PC-3 (cell line): ENCODE measurements at regions not wholly inside any gene's neighbourhood (a gene's known extent, or its start where the extent isn't known, plus 50 kb on each side); places are given as distances from the start of the nearest gene placed in this dataset.

Experiments
- ATAC-seq: fragments of 200-7000 bp; cut with Tn5 transposase; 2 replicates; pipeline ENCODE4 v1.9.1; 2020; ENCODE audit warnings: mild to moderate bottlenecking, moderate library complexity
- BruUV-seq: library from RNA; stranded (reverse); fragments of 400-500 nt; replicated peaks from 2 replicates; lab custom pipeline; 2021; lab: Mats Ljungman, UMichigan
- CTCF ChIA-PET: fragments of 300-600 bp; sonication (Branson Sonifier 250); formaldehyde crosslinking; loops from one replicate; lab custom pipeline; 2022; ENCODE audit warnings: antibody characterized with exemption; lab: Charles Lee
- POLR2A ChIA-PET: fragments of 300-600 bp; sonication (Branson Sonifier 250); formaldehyde crosslinking; loops from one replicate; lab custom pipeline; 2022; ENCODE audit warnings: antibody characterized with exemption; ENCODE audit not compliant: unreplicated experiment; lab: Charles Lee
- DNase-seq: peaks from one replicate; pipeline ENCODE4 v3.0.0-alpha.2; 2015
- H2AFZ ChIP-seq: fragments of 300-600 bp; sonication (generic); 2 replicates; pipeline ENCODE4 v1.6.0; 2016; ENCODE audit warnings: antibody characterized with exemption, low read length
- H3F3A ChIP-seq: fragments of 300-600 bp; sonication (generic); one replicate; pipeline ENCODE4 v1.6.0; 2017; ENCODE audit warnings: antibody characterized with exemption, low read length, control low read depth, mild to moderate bottlenecking; ENCODE audit not compliant: unreplicated experiment
- H3K27ac ChIP-seq: fragments of 300-600 bp; sonication (generic); 2 replicates; pipeline ENCODE4 v1.5.1; 2016; ENCODE audit warnings: mild to moderate bottlenecking, low read length
- H3K27me3 ChIP-seq: fragments of 300-600 bp; sonication (generic); 2 replicates; pipeline ENCODE4 v1.6.1; 2016; ENCODE audit warnings: low read length, mixed read lengths
- H3K36me3 ChIP-seq: fragments of 300-600 bp; sonication (generic); 2 replicates; pipeline ENCODE4 v1.6.1; 2016; ENCODE audit warnings: low read depth, mixed run types, low read length, mixed read lengths
- H3K4me1 ChIP-seq: fragments of 300-600 bp; sonication (generic); 2 replicates; pipeline ENCODE4 v1.5.1; 2016; ENCODE audit warnings: low read length; ENCODE audit not compliant: insufficient read depth
- H3K4me2 ChIP-seq: fragments of 300-600 bp; sonication (generic); 2 replicates; pipeline ENCODE4 v1.6.0; 2016; ENCODE audit warnings: low read length
- H3K4me3 ChIP-seq: fragments of 300-600 bp; sonication (generic); 2 replicates; pipeline ENCODE4 v1.5.1; 2016; ENCODE audit warnings: mild to moderate bottlenecking, low read length, mixed read lengths
- H3K79me2 ChIP-seq: fragments of 300-600 bp; sonication (generic); 2 replicates; pipeline ENCODE4 v1.6.1; 2017; ENCODE audit warnings: low read length, mixed read lengths
- H3K9ac ChIP-seq: fragments of 300-600 bp; sonication (generic); 2 replicates; pipeline ENCODE4 v1.6.0; 2016; ENCODE audit warnings: mild to moderate bottlenecking, low read length
- H3K9me2 ChIP-seq: fragments of 300-600 bp; sonication (generic); replicated peaks from 2 replicates; pipeline ENCODE4 v1.6.1; 2016; ENCODE audit warnings: mixed run types, low read length, mixed read lengths
- H3K9me3 ChIP-seq: fragments of 300-600 bp; sonication (generic); 2 replicates; pipeline ENCODE4 v1.6.1; 2016; ENCODE audit warnings: low read length, mixed read lengths
- H4K20me1 ChIP-seq: fragments of 300-600 bp; sonication (generic); 2 replicates; pipeline ENCODE4 v1.6.1; 2016; ENCODE audit warnings: low read length, mixed read lengths
- EZH2 ChIP-seq: fragments of 300-600 bp; sonication (generic); IDR thresholded peaks from one replicate; pipeline ENCODE4 v1.6.1; 2017; ENCODE audit warnings: antibody characterized with exemption, mild to moderate bottlenecking, low read length; ENCODE audit not compliant: unreplicated experiment
- EZH2phosphoT487 ChIP-seq: fragments of 300-600 bp; sonication (generic); IDR thresholded peaks from 2 replicates; pipeline ENCODE4 v1.6.1; 2018; ENCODE audit warnings: mild to moderate bottlenecking, antibody characterized with exemption, low read length, borderline replicate concordance
- intact Hi-C: fragments of 100-400 bp; cut with micrococcal nuclease; formaldehyde crosslinking; loops from 2 replicates; pipeline ENCODE4 v1.9.0; 2023
- TF ChIP-seq, protein P1 (sequence below): fragments of 300-600 bp; sonication (generic); conservative IDR thresholded peaks from 2 replicates; pipeline ENCODE4 v1.5.1; 2017; ENCODE audit warnings: antibody characterized with exemption, low read depth, mild to moderate bottlenecking, low read length

DNA sequence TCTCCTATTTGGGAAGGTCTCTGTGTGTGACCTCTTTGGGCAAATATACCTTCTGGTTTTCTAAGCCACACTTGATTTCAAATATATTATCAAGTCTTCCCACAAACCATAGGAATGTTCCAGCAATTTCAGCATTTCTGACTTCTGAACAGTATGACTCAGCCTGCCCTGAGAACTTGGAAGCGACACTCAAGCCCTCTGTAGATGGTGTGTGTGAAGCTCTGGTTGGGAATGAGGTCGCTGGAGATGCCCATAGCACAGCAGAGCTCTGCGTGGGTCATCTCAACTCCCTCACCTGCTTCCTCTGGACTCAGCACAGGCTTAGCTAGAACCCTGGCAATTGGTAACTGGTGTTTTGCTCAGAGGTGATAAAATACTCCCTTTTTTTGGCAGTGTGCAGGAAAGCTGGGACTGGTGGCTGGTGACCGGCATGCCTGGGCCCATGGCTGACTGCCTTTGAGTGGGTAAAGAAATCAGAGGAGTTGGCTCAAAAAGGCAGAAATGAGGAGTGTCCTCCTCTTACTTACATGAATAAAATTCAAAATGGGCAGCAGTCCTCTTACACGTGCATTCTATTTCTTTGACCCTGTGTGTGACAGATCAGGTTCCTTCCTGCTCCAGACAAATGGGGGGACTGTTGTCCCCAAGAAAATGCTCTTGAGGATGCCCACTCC, 87.5 kb upstream of the NRP1 start:
- no TSS peak for BruUV-seq
- intact Hi-C loops, result no loop called here
- ChIA-PET CTCF (no interaction called here), POLR2A (interaction anchor here (0.5 kb wide), 1 partner anchor 35 kb away, joined by 12 read pairs; no protein-coding TSS in a partner anchor)
- Histone ChIP-seq H3K27me3 (no peaks in the 10 kb centered on the region), H3K79me2 (no peaks in the 10 kb centered on the region), H2AFZ (peak overlapping the region; percentile 20), H3K9ac (no peak overlapping the region), H3K27ac (no peak overlapping the region), H3K4me1 (peaks cover 7% of the 10 kb centered on the region), H3K9me3 (no peaks in the 10 kb centered on the region), H3K36me3 (no peaks in the 10 kb centered on the region), H4K20me1 (no peaks in the 10 kb centered on the region), H3K9me2 (no peaks in the 10 kb centered on the region), H3K4me2 (no peak overlapping the region), H3K4me3 (no peak overlapping the region), H3F3A (no peaks in the 10 kb centered on the region)
- ATAC-seq, result peak; percentile 99
- no peak for TF ChIP-seq EZH2phosphoT487
- TF ChIP-seq, protein P1, sequence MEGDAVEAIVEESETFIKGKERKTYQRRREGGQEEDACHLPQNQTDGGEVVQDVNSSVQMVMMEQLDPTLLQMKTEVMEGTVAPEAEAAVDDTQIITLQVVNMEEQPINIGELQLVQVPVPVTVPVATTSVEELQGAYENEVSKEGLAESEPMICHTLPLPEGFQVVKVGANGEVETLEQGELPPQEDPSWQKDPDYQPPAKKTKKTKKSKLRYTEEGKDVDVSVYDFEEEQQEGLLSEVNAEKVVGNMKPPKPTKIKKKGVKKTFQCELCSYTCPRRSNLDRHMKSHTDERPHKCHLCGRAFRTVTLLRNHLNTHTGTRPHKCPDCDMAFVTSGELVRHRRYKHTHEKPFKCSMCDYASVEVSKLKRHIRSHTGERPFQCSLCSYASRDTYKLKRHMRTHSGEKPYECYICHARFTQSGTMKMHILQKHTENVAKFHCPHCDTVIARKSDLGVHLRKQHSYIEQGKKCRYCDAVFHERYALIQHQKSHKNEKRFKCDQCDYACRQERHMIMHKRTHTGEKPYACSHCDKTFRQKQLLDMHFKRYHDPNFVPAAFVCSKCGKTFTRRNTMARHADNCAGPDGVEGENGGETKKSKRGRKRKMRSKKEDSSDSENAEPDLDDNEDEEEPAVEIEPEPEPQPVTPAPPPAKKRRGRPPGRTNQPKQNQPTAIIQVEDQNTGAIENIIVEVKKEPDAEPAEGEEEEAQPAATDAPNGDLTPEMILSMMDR, result no peak
- TF ChIP-seq EZH2, result no peak
- peak; percentile 93 for DNase-seq

DNA sequence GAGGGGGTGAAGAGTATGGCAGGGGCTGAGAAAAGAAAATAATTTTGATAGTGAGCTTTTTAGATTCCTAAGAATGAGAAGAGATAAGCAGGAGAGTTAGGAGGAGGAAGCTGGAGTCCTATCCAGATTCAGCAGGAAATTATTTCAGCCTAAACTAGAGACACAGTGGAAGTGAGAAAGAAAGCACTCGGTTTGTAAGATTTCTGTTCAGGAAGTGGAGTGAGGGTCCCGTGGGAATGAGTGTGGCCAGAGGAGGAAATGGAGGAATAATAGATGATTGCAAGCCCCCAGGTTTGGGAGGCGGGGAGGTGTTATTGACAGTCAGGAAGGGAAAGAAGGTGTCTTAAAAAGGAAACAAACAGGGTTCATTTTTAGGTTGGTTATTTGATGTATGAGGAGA, 84.8 kb upstream of the NRP1 start:
- intact Hi-C loops, result no loop called here
- ATAC-seq (no peak), DNase-seq (no peak)
- H3K36me3 ChIP-seq, result no peaks in the 10 kb centered on the region
- H3K4me2 ChIP-seq, result no peak overlapping the region
- no peak overlapping the region for H3K27ac ChIP-seq
- ChIA-PET POLR2A (interaction anchor here (0.6 to 0.7 kb wide), 2 partner anchors 226 to 321 kb away, joined by 3 to 4 read pairs; no protein-coding TSS in a partner anchor), CTCF (no interaction called here)
- no peaks in the 10 kb centered on the region for H3K9me3 ChIP-seq
- no peaks in the 10 kb centered on the region for H3F3A ChIP-seq
- H4K20me1 ChIP-seq, result no peaks in the 10 kb centered on the region
- H3K27me3 ChIP-seq, result no peaks in the 10 kb centered on the region
- no peaks in the 10 kb centered on the region for H3K79me2 ChIP-seq
- no peak for TF ChIP-seq EZH2phosphoT487
- TF ChIP-seq EZH2, result no peak
- TF ChIP-seq, protein P1, result no peak
- H2AFZ ChIP-seq, result peak overlapping the region; percentile 8; the same call in 1 of the 2 replicates
- no peaks in the 10 kb centered on the region for H3K9me2 ChIP-seq
- peaks cover 7% of the 10 kb centered on the region for H3K4me1 ChIP-seq
- H3K9ac ChIP-seq, result no peak overlapping the region
- no peak overlapping the region for H3K4me3 ChIP-seq
- BruUV-seq, result no TSS peak

DNA sequence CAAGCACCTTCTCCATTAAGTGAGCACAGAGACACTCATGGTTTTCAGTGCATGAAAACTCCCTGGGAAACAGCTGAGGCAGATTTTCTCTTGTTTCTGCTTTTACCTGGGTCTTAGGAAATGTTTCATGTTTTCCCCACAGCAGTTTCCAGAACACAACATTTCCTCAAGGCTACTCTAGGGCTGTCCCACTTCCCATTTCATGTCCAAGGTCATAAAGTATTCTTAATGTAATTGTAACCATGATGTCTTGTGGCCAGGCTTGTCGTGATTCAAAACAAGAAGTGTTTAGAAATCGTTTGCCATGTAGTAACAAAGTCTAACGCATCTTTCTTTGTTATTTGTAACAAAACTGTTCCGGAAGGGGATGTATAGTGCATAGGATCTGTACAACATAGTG, 83.8 kb upstream of the NRP1 start:
- Histone ChIP-seq H3K36me3 (no peaks in the 10 kb centered on the region), H2AFZ (no peak overlapping the region), H3K4me1 (peaks cover 10% of the 10 kb centered on the region), H3K79me2 (no peaks in the 10 kb centered on the region), H3K9me3 (no peaks in the 10 kb centered on the region), H3K27me3 (no peaks in the 10 kb centered on the region), H3K4me2 (no peak overlapping the region), H3K9me2 (no peaks in the 10 kb centered on the region), H4K20me1 (no peaks in the 10 kb centered on the region), H3K9ac (no peak overlapping the region), H3F3A (no peaks in the 10 kb centered on the region), H3K4me3 (no peak overlapping the region), H3K27ac (no peak overlapping the region)
- no peak for TF ChIP-seq EZH2phosphoT487
- TF ChIP-seq, protein P1, result no peak
- no peak for TF ChIP-seq EZH2
- ChIA-PET CTCF (no interaction called here), POLR2A (no interaction called here)
- ATAC-seq (no peak), DNase-seq (no peak)
- intact Hi-C loops, result no loop called here
- BruUV-seq, result no TSS peak
